Activated naive CD8-positive, alpha-beta T cell treated with anti-CD3 and anti-CD28 coated beads, Interleukin-2, amount 10 ng/mL, durations not matched to agents 7 days and 5 days (primary cell): ENCODE measurements at regions not wholly inside any gene's neighbourhood (a gene's known extent, or its start where the extent isn't known, plus 50 kb on each side); places are given as distances from the start of the nearest gene placed in this dataset.
"Not testable (repeated sequence)": the region's sequence is repeated elsewhere in the genome, so short reads cannot be mapped to it uniquely, and the experiment has no call there.

ENCODE experiments used
- ATAC-seq: fragments of 150-1000 bp; cut with Tn5 transposase; one replicate; pipeline ENCODE4 v1.10.0; 2021; ENCODE audit warnings: low read depth, moderate library complexity
- POLR2A ChIA-PET: fragments of 350-600 bp; sonication (Branson Sonifier 250); formaldehyde crosslinking; loops from one replicate; lab custom pipeline; 2021; ENCODE audit warnings: antibody characterized with exemption; lab: Charles Lee
- DNase-seq: peaks from one replicate; pipeline ENCODE4 v3.0.0; 2021
- H3K27ac Mint-ChIP-seq: one replicate; pipeline ENCODE4 v1.8.0; 2022; ENCODE audit warnings: mild to moderate bottlenecking, mixed read lengths
- H3K27me3 Mint-ChIP-seq: one replicate; pipeline ENCODE4 v1.8.0; 2022; ENCODE audit warnings: mild to moderate bottlenecking, moderate library complexity, mixed read lengths
- H3K36me3 Mint-ChIP-seq: one replicate; pipeline ENCODE4 v1.8.0; 2021; ENCODE audit warnings: mild to moderate bottlenecking, mixed read lengths
- H3K4me1 Mint-ChIP-seq: one replicate; pipeline ENCODE4 v1.8.0; 2021; ENCODE audit warnings: mixed read lengths
- H3K4me3 Mint-ChIP-seq: one replicate; pipeline ENCODE4 v1.8.0; 2022; ENCODE audit warnings: mild to moderate bottlenecking, moderate library complexity, mixed read lengths
- H3K9me3 Mint-ChIP-seq: one replicate; pipeline ENCODE4 v1.8.0; 2021; ENCODE audit warnings: mixed read lengths

DNA sequence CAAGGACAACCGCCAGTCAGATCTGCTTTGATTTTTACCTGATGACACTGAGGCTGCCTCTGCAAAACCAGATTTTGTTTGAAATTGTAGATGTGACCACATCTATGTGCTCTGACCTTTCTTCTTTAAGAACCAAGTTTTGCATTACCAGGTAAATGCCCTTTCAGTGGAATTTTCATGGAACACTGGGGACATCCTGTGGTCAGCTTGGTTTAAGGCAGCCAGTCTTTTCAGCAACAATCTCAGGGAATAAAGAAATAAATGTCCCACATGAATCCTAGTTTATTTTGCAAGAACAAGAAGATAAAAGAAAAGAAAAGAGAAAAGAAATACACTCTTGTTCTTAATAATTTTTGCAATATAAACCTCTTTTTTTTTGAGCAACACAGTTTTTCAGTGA lies 90.6 kb downstream of the POU3F3 start:
- H3K9me3 Mint-ChIP-seq, result no peaks in the 10 kb centered on the region
- POLR2A ChIA-PET, result no interaction called here
- no peaks in the 10 kb centered on the region for H3K36me3 Mint-ChIP-seq

DNA sequence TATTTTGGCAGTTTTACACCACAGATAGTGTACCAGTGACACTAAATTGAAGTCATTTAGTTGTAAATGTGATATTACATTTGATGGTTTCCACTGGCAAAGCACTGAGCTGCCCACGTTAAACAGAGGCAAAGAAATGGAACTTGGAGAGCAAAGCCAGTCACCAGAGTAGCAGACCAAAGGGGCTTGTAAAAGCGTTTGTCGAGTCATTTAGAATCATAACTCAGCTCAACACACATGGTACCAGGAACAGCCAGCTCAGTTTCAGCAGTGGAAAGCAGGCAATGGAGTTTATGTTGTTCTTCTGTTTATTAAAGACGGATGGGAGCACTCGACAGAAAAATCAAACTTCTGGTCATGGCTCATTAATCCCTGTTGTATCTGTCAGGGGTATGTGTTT lies 91.2 kb downstream of the POU3F3 start:
- Mint-ChIP-seq H3K4me1 (no peaks in the 10 kb centered on the region), H3K27me3 (peaks cover 14% of the 10 kb centered on the region), H3K27ac (no peak overlapping the region), H3K9me3 (no peaks in the 10 kb centered on the region), H3K4me3 (no peak overlapping the region), H3K36me3 (no peaks in the 10 kb centered on the region)
- POLR2A ChIA-PET, result no interaction called here
- no peak for DNase-seq
- no peak for ATAC-seq

More for the DNA sequence above, 90.6 kb downstream of the POU3F3 start:
- H3K4me3 Mint-ChIP-seq, result no peak overlapping the region
- no peaks in the 10 kb centered on the region for H3K4me1 Mint-ChIP-seq
- H3K27me3 Mint-ChIP-seq, result peaks cover 14% of the 10 kb centered on the region
- no peak for ATAC-seq
- no peak for DNase-seq
- no peak overlapping the region for H3K27ac Mint-ChIP-seq

GRCh38 chr2:104945866-104946265 lies 92.0 kb downstream of the POU3F3 start:
- Mint-ChIP-seq H3K36me3 (no peaks in the 10 kb centered on the region), H3K9me3 (no peaks in the 10 kb centered on the region), H3K4me1 (no peaks in the 10 kb centered on the region), H3K27me3 (peaks cover 13% of the 10 kb centered on the region), H3K4me3 (no peak overlapping the region), H3K27ac (no peak overlapping the region)
- ATAC-seq, result no peak
- POLR2A ChIA-PET, result no interaction called here
- DNase-seq, result no peak

- H3K9me3 Mint-ChIP-seq, H3K27me3 Mint-ChIP-seq, H3K4me1 Mint-ChIP-seq, POLR2A ChIA-PET, H3K36me3 Mint-ChIP-seq, DNase-seq, H3K4me3 Mint-ChIP-seq, H3K27ac Mint-ChIP-seq, ATAC-seq: not testable (repeated sequence)
Observed at GRCh38 chr2:104947456-104947855, 90.4 kb upstream of the MRPS9 start.

GRCh38 chr2:104952976-104953375 lies 84.9 kb upstream of the MRPS9 start:
- Mint-ChIP-seq H3K4me3 (no peak overlapping the region), H3K9me3 (peaks cover 2% of the 10 kb centered on the region), H3K27me3 (peaks cover 3% of the 10 kb centered on the region), H3K27ac (no peak overlapping the region), H3K36me3 (no peaks in the 10 kb centered on the region), H3K4me1 (no peaks in the 10 kb centered on the region)
- ATAC-seq (no peak), DNase-seq (no peak)
- POLR2A ChIA-PET, result no interaction called here

- Mint-ChIP-seq H3K27ac (no peak overlapping the region), H3K27me3 (peaks cover 2% of the 10 kb centered on the region), H3K9me3 (peaks cover 4% of the 10 kb centered on the region), H3K36me3 (no peaks in the 10 kb centered on the region), H3K4me3 (no peak overlapping the region), H3K4me1 (no peaks in the 10 kb centered on the region)
- DNase-seq (no peak), ATAC-seq (no peak)
- POLR2A ChIA-PET, result no interaction called here
Observed at GRCh38 chr2:104965900-104966299, 72.0 kb upstream of the MRPS9 start.

DNA sequence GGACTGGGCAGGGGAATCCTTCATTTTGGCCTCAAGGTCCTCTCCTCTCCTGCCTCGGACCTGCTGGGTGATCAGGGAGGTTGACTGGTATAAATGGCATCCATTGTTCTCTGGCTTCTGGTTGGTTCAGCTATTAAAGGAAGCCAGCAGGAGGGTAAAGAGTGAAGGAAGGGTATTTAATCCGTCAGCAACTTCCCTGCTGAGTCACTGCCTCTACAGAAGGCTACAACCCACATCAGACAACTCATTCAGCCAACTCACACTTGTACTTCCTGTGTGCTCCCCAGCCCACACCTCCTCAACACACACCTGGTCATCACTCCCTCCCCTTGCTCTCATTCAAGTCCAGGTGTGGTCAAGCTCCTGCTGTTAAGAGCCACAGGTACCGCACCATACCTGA lies 68.3 kb upstream of the MRPS9 start:
- no peaks in the 10 kb centered on the region for H3K27me3 Mint-ChIP-seq
- no peak for ATAC-seq

GRCh38 chr2:104975371-104975770 lies 62.5 kb upstream of the MRPS9 start:
- no peaks in the 10 kb centered on the region for H3K36me3 Mint-ChIP-seq
- peaks cover 4% of the 10 kb centered on the region for H3K9me3 Mint-ChIP-seq
- no peak overlapping the region for H3K4me3 Mint-ChIP-seq
- no peak for DNase-seq
- H3K27ac Mint-ChIP-seq, result no peak overlapping the region
- POLR2A ChIA-PET, result no interaction called here
- H3K4me1 Mint-ChIP-seq, result peaks cover 6% of the 10 kb centered on the region
- peaks cover 2% of the 10 kb centered on the region for H3K27me3 Mint-ChIP-seq
- ATAC-seq, result no peak

More for the DNA sequence above, 68.3 kb upstream of the MRPS9 start:
- peaks cover 1% of the 10 kb centered on the region for H3K9me3 Mint-ChIP-seq
- H3K36me3 Mint-ChIP-seq, result no peaks in the 10 kb centered on the region
- no peak overlapping the region for H3K27ac Mint-ChIP-seq
- DNase-seq, result no peak
- POLR2A ChIA-PET, result no interaction called here
- H3K4me1 Mint-ChIP-seq, result no peaks in the 10 kb centered on the region
- no peak overlapping the region for H3K4me3 Mint-ChIP-seq

- Mint-ChIP-seq H3K4me3 (no peak overlapping the region), H3K27ac (no peak overlapping the region), H3K9me3 (peaks cover 4% of the 10 kb centered on the region), H3K4me1 (peaks cover 6% of the 10 kb centered on the region), H3K27me3 (peaks cover 2% of the 10 kb centered on the region), H3K36me3 (no peaks in the 10 kb centered on the region)
- no peak for DNase-seq
- POLR2A ChIA-PET, result no interaction called here
- no peak for ATAC-seq
Observed at GRCh38 chr2:104975851-104976250, 62.0 kb upstream of the MRPS9 start.

DNA sequence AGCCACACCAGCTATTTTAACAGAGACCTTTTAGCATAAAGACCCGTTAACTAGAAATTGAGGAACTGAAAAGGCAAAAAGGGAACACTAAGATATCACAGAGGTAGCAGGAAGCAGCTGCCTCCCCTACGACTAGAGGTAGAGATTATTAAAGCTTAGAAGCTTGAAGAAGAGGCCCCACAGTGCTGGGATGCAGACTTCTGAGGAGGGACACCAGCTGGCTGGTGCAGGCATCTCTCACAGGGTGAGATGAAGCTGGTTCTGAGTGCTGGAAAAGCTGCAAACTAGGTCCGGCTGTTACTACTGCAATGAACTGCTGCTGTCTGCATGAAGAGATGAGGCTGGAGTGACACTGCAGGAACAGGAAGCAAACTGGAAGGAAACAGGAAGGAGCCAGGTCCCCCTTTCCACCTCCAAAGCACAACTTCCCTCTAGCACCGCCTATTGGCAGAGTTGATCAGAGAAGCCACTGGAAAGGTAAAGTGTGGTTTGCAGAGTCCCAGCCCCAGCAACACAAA lies 61.2 kb upstream of the MRPS9 start:
- peaks cover 4% of the 10 kb centered on the region for H3K9me3 Mint-ChIP-seq
- H3K4me1 Mint-ChIP-seq, result peaks cover 6% of the 10 kb centered on the region
- POLR2A ChIA-PET, result no interaction called here
- ATAC-seq, result peak; percentile 22
- no peak for DNase-seq
- H3K27me3 Mint-ChIP-seq, result peaks cover 2% of the 10 kb centered on the region
- H3K36me3 Mint-ChIP-seq, result no peaks in the 10 kb centered on the region
- no peak overlapping the region for H3K4me3 Mint-ChIP-seq
- no peak overlapping the region for H3K27ac Mint-ChIP-seq

DNA sequence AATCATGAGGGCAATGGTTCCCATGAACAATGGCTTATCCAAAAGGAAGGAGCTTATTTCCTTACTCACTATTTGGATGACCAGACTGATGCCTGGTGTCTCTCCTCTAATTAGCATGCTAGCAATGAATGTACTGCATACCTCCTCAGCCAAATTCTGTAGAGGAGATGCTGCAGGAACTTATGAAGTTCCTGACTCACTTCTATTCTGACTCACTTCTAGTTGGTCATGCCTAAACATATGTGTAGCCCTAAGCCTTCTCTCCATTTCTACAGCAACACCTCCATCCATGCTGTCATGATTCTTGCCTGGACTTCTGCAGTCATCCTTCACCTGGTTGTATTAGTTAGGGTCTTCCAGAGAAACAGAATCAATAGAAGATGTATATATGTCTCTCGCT lies 59.9 kb upstream of the MRPS9 start:
- DNase-seq (no peak), ATAC-seq (no peak)
- H3K36me3 Mint-ChIP-seq, result no peaks in the 10 kb centered on the region
- H3K9me3 Mint-ChIP-seq, result peaks cover 4% of the 10 kb centered on the region
- H3K27ac Mint-ChIP-seq, result no peak overlapping the region
- no peak overlapping the region for H3K4me3 Mint-ChIP-seq
- POLR2A ChIA-PET, result no interaction called here
- H3K4me1 Mint-ChIP-seq, result peaks cover 6% of the 10 kb centered on the region
- peaks cover 2% of the 10 kb centered on the region for H3K27me3 Mint-ChIP-seq

DNA sequence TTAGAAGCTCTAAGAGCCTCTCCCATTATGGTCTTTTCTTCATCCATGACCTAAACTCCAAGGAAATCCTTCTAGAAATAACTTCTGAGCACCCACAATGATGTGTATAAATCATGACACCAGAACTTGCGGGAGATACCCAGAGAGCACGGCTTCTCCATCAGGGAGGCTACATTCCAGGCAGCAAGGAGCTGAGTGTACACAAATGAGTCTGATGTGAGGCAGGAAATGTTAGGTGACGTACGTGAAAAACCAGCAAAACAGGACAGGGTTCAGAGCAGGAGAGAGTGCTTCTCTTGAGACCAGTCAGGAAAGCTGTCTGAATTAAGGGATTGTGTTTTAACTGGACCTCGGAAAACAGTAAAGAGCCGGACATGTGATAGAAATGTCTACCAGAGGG lies 58.1 kb upstream of the MRPS9 start:
- H3K9me3 Mint-ChIP-seq, H3K4me3 Mint-ChIP-seq, H3K27me3 Mint-ChIP-seq, DNase-seq, POLR2A ChIA-PET, H3K36me3 Mint-ChIP-seq, H3K4me1 Mint-ChIP-seq, H3K27ac Mint-ChIP-seq, ATAC-seq: not testable (repeated sequence)

- POLR2A ChIA-PET, result no interaction called here
- Mint-ChIP-seq H3K9me3 (no peaks in the 10 kb centered on the region), H3K4me1 (no peaks in the 10 kb centered on the region), H3K4me3 (no peak overlapping the region), H3K27me3 (peaks cover 3% of the 10 kb centered on the region), H3K27ac (no peak overlapping the region), H3K36me3 (no peaks in the 10 kb centered on the region)
- no peak for ATAC-seq
- no peak for DNase-seq
Observed at GRCh38 chr2:104982111-104982510, 55.8 kb upstream of the MRPS9 start.
